Osteoblast (primary cell): ENCODE measurements at regions not wholly inside any gene's neighbourhood (a gene's known extent, or its start where the extent isn't known, plus 50 kb on each side); places are given as distances from the start of the nearest gene placed in this dataset.

Source experiments
- DNase-seq: peaks from one replicate; pipeline ENCODE4 v3.0.0; 2011; ENCODE audit warnings: low spot score, mixed read lengths; ENCODE audit not compliant: insufficient read length; ENCODE audit errors: missing footprints
- H2AFZ ChIP-seq: 2 replicates; pipeline ENCODE4 v1.6.0; 2011; ENCODE audit warnings: mild to moderate bottlenecking, low read length
- H3K27ac ChIP-seq: 2 replicates; pipeline ENCODE4 v1.5.1; 2011; ENCODE audit warnings: mild to moderate bottlenecking, low read depth, low read length, moderate library complexity
- H3K27me3 ChIP-seq: 2 replicates; pipeline ENCODE4 v1.6.0; 2012; ENCODE audit warnings: mild to moderate bottlenecking, control low read depth, inconsistent platforms, low read length, moderate library complexity; ENCODE audit not compliant: insufficient read depth
- H3K36me3 ChIP-seq: 2 replicates; pipeline ENCODE4 v1.5.1; 2011; ENCODE audit warnings: mild to moderate bottlenecking, low read length, control low read depth, moderate library complexity; ENCODE audit not compliant: insufficient read depth
- H3K4me1 ChIP-seq: 2 replicates; pipeline ENCODE4 v1.5.1; 2011; ENCODE audit warnings: mild to moderate bottlenecking, low read length, control low read depth, moderate library complexity; ENCODE audit not compliant: insufficient read depth
- H3K4me2 ChIP-seq: 2 replicates; pipeline ENCODE4 v1.6.0; 2011; ENCODE audit warnings: mild to moderate bottlenecking, low read length; ENCODE audit not compliant: insufficient read depth
- H3K4me3 ChIP-seq: fragments of 200-600 bp; sonication (generic); 3 replicates; pipeline ENCODE4 v1.5.1; 2012; ENCODE audit warnings: mild to moderate bottlenecking, low read length, inconsistent platforms; ENCODE audit not compliant: insufficient read depth
- H3K79me2 ChIP-seq: 2 replicates; pipeline ENCODE4 v1.6.0; 2012; ENCODE audit warnings: mild to moderate bottlenecking, low read length, control low read depth, inconsistent platforms; ENCODE audit not compliant: insufficient read depth
- H3K9me3 ChIP-seq: 2 replicates; pipeline ENCODE4 v1.5.1; 2011; ENCODE audit warnings: low read depth, low read length, control low read depth
- H4K20me1 ChIP-seq: 2 replicates; pipeline ENCODE4 v1.6.0; 2012; ENCODE audit warnings: mild to moderate bottlenecking, low read length, control low read depth; ENCODE audit not compliant: insufficient read depth
- CTCF ChIP-seq: IDR thresholded peaks from 2 replicates; pipeline ENCODE4 v1.5.1; 2011; ENCODE audit warnings: mild to moderate bottlenecking, low read depth, low read length, moderate library complexity; ENCODE audit errors: extremely low read depth

GRCh38 chr6:113616701-113617274 is 240.4 kb upstream of the MARCKS start:
- Histone ChIP-seq H3K4me2 (no peak overlapping the region), H2AFZ (no peak overlapping the region), H3K4me1 (no peaks in the 10 kb centered on the region), H4K20me1 (no peaks in the 10 kb centered on the region), H3K9me3 (no peaks in the 10 kb centered on the region), H3K79me2 (no peaks in the 10 kb centered on the region), H3K27ac (no peak overlapping the region), H3K27me3 (no peaks in the 10 kb centered on the region), H3K36me3 (no peaks in the 10 kb centered on the region), H3K4me3 (no peak overlapping the region)
- DNase-seq = no peak
- no peak for TF ChIP-seq CTCF

GRCh38 chr6:113619077-113619476 is 238.1 kb upstream of the MARCKS start:
- Histone ChIP-seq H2AFZ (no peak overlapping the region), H3K27me3 (no peaks in the 10 kb centered on the region), H3K4me1 (no peaks in the 10 kb centered on the region), H3K4me3 (no peak overlapping the region), H3K79me2 (no peaks in the 10 kb centered on the region), H3K9me3 (no peaks in the 10 kb centered on the region), H4K20me1 (no peaks in the 10 kb centered on the region), H3K4me2 (no peak overlapping the region), H3K27ac (no peak overlapping the region), H3K36me3 (no peaks in the 10 kb centered on the region)
- DNase-seq = no peak
- no peak for TF ChIP-seq CTCF

- Histone ChIP-seq H2AFZ (no peak overlapping the region), H3K79me2 (no peaks in the 10 kb centered on the region), H3K27ac (no peak overlapping the region), H3K27me3 (no peaks in the 10 kb centered on the region), H3K4me1 (no peaks in the 10 kb centered on the region), H3K4me2 (no peak overlapping the region), H3K9me3 (no peaks in the 10 kb centered on the region), H3K36me3 (no peaks in the 10 kb centered on the region), H4K20me1 (no peaks in the 10 kb centered on the region), H3K4me3 (no peak overlapping the region)
- no peak for TF ChIP-seq CTCF
- DNase-seq = no peak
Observed at GRCh38 chr6:113620386-113620785, 236.8 kb upstream of the MARCKS start.

GRCh38 chr6:113622254-113622653 is 234.9 kb upstream of the MARCKS start:
- no peak for TF ChIP-seq CTCF
- H2AFZ ChIP-seq = no peak overlapping the region

More at GRCh38 chr6:113622254-113622653, 234.9 kb upstream of the MARCKS start:
- H3K27me3 ChIP-seq = no peaks in the 10 kb centered on the region
- no peaks in the 10 kb centered on the region for H4K20me1 ChIP-seq
- H3K9me3 ChIP-seq = no peaks in the 10 kb centered on the region
- H3K27ac ChIP-seq = no peak overlapping the region
- no peak for DNase-seq
- no peaks in the 10 kb centered on the region for H3K79me2 ChIP-seq
- H3K36me3 ChIP-seq = no peaks in the 10 kb centered on the region
- H3K4me1 ChIP-seq = no peaks in the 10 kb centered on the region
- no peak overlapping the region for H3K4me2 ChIP-seq
- H3K4me3 ChIP-seq = no peak overlapping the region
